ENCODE measurements at regions not wholly inside any gene's neighbourhood (a gene's known extent, or its start where the extent isn't known, plus 50 kb on each side); places are given as distances from the start of the nearest gene placed in this dataset.

DNA sequence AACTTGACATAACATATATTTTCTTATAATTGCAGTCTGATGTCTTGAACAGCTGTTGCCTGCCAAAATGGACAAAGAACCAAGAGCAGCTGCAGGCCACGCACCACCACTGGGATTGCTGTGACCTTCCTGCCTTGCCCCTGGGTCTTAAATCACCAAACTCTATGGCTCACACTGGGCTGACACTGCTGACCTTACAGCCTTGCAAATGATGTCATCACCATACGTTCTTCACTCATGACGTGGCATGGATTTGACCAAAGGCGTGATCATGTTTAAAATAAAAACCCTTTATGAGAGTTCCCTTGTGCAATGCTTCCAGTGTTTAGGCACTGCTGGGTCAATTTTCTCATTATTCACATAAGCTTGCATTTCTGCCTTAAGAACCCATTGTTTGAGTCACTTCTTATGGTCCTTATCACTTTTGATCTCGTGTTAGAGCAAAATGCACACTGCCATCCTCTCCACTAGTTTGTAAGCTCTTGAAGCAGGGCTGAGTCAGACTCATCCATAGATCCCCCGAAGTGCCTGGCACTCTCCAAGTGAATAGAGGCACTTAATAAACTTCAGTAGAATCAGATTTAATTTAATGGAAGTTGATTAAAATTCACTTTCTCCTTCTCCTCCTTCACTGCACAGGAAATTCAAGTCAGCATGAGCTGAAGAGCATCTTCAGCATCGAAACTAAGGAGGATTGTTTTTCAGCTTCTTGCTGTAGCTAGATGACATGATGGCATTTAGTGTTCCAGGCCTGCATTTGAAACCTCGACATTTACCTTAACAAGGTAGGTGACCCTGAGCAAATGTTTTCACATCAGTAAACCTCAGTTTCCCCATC is 132.4 kb upstream of the PZP start:
- TF ChIP-seq, protein P1, sequence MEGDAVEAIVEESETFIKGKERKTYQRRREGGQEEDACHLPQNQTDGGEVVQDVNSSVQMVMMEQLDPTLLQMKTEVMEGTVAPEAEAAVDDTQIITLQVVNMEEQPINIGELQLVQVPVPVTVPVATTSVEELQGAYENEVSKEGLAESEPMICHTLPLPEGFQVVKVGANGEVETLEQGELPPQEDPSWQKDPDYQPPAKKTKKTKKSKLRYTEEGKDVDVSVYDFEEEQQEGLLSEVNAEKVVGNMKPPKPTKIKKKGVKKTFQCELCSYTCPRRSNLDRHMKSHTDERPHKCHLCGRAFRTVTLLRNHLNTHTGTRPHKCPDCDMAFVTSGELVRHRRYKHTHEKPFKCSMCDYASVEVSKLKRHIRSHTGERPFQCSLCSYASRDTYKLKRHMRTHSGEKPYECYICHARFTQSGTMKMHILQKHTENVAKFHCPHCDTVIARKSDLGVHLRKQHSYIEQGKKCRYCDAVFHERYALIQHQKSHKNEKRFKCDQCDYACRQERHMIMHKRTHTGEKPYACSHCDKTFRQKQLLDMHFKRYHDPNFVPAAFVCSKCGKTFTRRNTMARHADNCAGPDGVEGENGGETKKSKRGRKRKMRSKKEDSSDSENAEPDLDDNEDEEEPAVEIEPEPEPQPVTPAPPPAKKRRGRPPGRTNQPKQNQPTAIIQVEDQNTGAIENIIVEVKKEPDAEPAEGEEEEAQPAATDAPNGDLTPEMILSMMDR (IDR thresholded peaks at IDR 0.05) = no peak
- TF ChIP-seq POLR2A (IDR thresholded peaks at IDR 0.05) = no peak

Measured in esophagus squamous epithelium (tissue), 4 donors.